ENCODE measurements at regions not wholly inside any gene's neighbourhood (a gene's known extent, or its start where the extent isn't known, plus 50 kb on each side); places are given as distances from the start of the nearest gene placed in this dataset.
A peak's percentile ranks its signal among the peaks of the same experiment; 100 is the strongest.
"Not testable (repeated sequence)": the region's sequence is repeated elsewhere in the genome, so short reads cannot be mapped to it uniquely, and the experiment has no call there.

GRCh38 chr1:147077081-147077480 is 95.2 kb downstream of the PRKAB2 start:
- Mint-ChIP-seq H3K27me3 (peaks cover 98% of the 10 kb centered on the region), H3K9me3 (peaks cover 2% of the 10 kb centered on the region), H3K36me3 (no peaks in the 10 kb centered on the region), H3K27ac (no peak overlapping the region), H3K4me1 (ENCODE audit: unreplicated experiment) (peaks cover 12% of the 10 kb centered on the region), H3K4me3 (no peak overlapping the region)
- no peak for DNase-seq (ENCODE audit: extremely low spot score, unreplicated experiment)
- TF ChIP-seq, protein P1, sequence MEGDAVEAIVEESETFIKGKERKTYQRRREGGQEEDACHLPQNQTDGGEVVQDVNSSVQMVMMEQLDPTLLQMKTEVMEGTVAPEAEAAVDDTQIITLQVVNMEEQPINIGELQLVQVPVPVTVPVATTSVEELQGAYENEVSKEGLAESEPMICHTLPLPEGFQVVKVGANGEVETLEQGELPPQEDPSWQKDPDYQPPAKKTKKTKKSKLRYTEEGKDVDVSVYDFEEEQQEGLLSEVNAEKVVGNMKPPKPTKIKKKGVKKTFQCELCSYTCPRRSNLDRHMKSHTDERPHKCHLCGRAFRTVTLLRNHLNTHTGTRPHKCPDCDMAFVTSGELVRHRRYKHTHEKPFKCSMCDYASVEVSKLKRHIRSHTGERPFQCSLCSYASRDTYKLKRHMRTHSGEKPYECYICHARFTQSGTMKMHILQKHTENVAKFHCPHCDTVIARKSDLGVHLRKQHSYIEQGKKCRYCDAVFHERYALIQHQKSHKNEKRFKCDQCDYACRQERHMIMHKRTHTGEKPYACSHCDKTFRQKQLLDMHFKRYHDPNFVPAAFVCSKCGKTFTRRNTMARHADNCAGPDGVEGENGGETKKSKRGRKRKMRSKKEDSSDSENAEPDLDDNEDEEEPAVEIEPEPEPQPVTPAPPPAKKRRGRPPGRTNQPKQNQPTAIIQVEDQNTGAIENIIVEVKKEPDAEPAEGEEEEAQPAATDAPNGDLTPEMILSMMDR (conservative IDR thresholded peaks at IDR 0.05) = no peak

DNA sequence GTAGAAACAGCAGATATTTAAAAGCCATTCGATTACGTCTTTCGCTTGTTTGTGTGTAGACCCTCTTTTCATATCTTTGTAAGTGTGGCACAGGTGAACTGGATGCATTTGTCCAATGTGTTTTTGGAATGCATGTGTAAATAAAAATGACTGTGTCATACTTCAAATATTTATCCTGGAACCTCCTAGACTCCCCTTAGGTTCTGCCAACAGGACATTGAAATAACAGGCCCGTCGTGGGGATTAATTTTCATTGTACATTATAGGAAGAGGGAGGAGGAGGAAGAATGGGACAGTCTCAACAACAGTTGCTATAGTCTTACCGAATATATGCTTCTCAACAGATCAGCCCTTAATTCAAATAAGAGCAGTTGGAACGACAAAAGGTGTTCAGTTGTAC is 95.8 kb downstream of the PRKAB2 start:
- TF ChIP-seq, protein P1 (conservative IDR thresholded peaks at IDR 0.05) = no peak
- Mint-ChIP-seq H3K36me3 (no peaks in the 10 kb centered on the region), H3K27me3 (peaks cover 98% of the 10 kb centered on the region)

DNA sequence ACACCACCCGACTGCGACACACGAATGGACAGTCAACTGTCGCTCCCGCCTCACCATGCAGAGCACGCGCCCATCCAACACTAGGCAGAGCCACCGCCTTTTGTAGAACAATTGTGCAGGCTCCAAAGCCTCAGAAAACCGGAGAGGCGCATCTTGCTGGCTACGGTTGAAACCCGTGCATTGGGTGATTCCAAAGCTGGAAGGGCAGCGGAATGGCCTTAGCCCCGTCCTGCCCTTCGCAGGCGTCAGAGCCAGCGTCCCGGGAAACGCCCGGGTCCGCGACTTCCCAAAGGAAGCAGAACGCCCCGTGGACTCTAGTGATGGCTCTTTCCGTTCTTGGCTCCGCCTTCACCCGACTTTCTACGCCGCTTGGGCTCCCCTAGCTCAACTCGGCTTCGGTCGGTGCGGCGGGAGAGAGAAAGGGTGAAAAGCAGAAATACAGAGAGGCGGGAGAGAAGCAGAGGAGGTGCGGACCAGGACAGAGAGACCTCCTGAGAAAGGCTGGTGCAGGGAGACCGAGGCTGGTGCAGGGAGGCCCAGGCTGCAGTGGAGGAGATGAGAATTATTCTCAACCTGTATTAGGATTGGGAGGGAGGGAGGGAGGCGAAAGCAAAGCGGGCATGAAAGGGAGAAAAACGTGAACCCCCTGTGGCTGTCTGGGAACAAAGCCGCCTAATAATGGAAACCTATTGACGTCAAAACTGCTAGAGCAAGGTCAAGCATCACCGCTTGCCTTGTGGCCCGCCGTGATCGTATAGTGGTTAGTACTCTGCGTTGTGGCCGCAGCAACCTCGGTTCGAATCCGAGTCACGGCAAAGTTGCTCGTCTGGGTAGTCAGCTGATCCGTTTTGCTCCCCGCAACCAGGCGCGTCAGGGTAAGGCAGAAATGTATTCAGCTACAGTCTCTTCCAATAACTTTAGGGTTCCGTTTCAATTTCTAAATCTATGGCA is 99.5 kb downstream of the PRKAB2 start:
- Mint-ChIP-seq H3K27me3 (peaks cover 86% of the 10 kb centered on the region), H3K4me3 (peak overlapping the region; percentile 90), H3K27ac (no peak overlapping the region), H3K9me3 (peaks cover 3% of the 10 kb centered on the region), H3K36me3 (no peaks in the 10 kb centered on the region), H3K4me1 (ENCODE audit: unreplicated experiment) (no peaks in the 10 kb centered on the region)
- TF ChIP-seq, protein P1 (conservative IDR thresholded peaks at IDR 0.05) = no peak
- no peak for DNase-seq (ENCODE audit: extremely low spot score, unreplicated experiment)

More for the DNA sequence above, 95.8 kb downstream of the PRKAB2 start:
- no peak overlapping the region for H3K4me3 Mint-ChIP-seq
- no peak overlapping the region for H3K27ac Mint-ChIP-seq
- no peak for DNase-seq (ENCODE audit: extremely low spot score, unreplicated experiment)
- H3K4me1 Mint-ChIP-seq (ENCODE audit: unreplicated experiment) = peaks cover 12% of the 10 kb centered on the region
- peaks cover 3% of the 10 kb centered on the region for H3K9me3 Mint-ChIP-seq

- H3K27ac Mint-ChIP-seq = no peak overlapping the region
- TF ChIP-seq, protein P1 (conservative IDR thresholded peaks at IDR 0.05) = no peak
- no peaks in the 10 kb centered on the region for H3K36me3 Mint-ChIP-seq
- H3K27me3 Mint-ChIP-seq = peaks cover 71% of the 10 kb centered on the region
- H3K4me1 Mint-ChIP-seq (ENCODE audit: unreplicated experiment) = no peaks in the 10 kb centered on the region
- no peak overlapping the region for H3K4me3 Mint-ChIP-seq
- H3K9me3 Mint-ChIP-seq = peaks cover 3% of the 10 kb centered on the region
- DNase-seq (ENCODE audit: extremely low spot score, unreplicated experiment) = no peak
Observed at GRCh38 chr1:147071142-147071541, 101.1 kb downstream of the PRKAB2 start.

DNA sequence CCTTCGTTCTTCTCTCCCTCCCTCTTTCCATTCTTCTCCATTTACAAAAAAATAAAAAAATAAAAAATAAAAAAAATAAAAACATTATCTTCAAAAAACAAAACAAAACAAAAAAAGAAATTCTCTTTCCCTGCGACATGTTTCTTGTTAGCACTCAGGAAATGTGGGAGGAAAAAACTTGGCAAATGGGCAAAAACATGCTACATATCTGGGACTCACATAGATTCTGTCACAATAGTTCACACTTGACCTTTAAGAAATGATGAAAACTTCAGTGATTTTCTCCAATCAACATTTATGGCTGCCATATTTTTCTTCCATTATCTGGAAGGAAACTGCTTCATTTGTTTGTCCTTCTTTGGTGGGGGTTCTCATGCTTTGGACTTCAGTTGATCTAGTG is 109.3 kb downstream of the PRKAB2 start:
- Mint-ChIP-seq H3K27me3 (peaks cover 11% of the 10 kb centered on the region), H3K27ac (no peak overlapping the region), H3K9me3 (no peaks in the 10 kb centered on the region), H3K36me3 (no peaks in the 10 kb centered on the region), H3K4me1 (ENCODE audit: unreplicated experiment) (no peaks in the 10 kb centered on the region), H3K4me3 (no peak overlapping the region)
- no peak for DNase-seq (ENCODE audit: extremely low spot score, unreplicated experiment)
- TF ChIP-seq, protein P1 (conservative IDR thresholded peaks at IDR 0.05) = no peak

- H3K27ac Mint-ChIP-seq; H3K4me3 Mint-ChIP-seq; DNase-seq (ENCODE audit: extremely low spot score, unreplicated experiment); H3K36me3 Mint-ChIP-seq; H3K4me1 Mint-ChIP-seq (ENCODE audit: unreplicated experiment); H3K9me3 Mint-ChIP-seq: not testable (repeated sequence)
- H3K27me3 Mint-ChIP-seq = peaks cover 13% of the 10 kb centered on the region
Observed at GRCh38 chr1:147061880-147062279, 110.4 kb downstream of the PRKAB2 start.

All from type B pancreatic cell (in vitro differentiated cells).